Activated effector memory CD4-positive, alpha-beta T cell treated with Interleukin-2 at 50 U/mL for 16 hours (primary cell): ENCODE measurements at regions not wholly inside any gene's neighbourhood (a gene's known extent, or its start where the extent isn't known, plus 50 kb on each side); places are given as distances from the start of the nearest gene placed in this dataset.
"Not testable (repeated sequence)": the region's sequence is repeated elsewhere in the genome, so short reads cannot be mapped to it uniquely, and the experiment has no call there.

Source experiments
- DNase-seq: peaks from one replicate; pipeline ENCODE4 v3.0.0-alpha.2; 2020

DNA sequence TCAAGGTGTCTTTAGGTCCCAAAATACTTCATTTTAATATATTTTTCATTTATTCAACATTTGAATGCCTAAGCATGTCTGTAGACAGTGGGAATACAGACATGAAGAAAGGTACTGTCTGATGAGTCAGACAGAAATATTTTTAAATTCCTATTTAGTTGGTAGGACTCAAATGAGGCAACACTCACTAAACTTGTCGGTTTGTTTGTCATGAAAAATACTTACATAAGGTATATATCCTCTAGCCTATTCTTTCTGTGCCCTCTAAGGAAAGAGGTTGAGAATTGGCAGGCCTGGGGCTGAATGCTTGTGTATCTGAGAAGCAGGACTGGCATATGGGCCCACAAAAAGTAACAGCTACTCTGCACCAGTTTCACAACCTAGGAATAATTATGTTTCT, 423.6 kb upstream of the MDFIC2 start:
- no peak for DNase-seq

- DNase-seq, result no peak
Observed at GRCh38 chr3:70734756-70735155, 422.3 kb upstream of the MDFIC2 start.

DNA sequence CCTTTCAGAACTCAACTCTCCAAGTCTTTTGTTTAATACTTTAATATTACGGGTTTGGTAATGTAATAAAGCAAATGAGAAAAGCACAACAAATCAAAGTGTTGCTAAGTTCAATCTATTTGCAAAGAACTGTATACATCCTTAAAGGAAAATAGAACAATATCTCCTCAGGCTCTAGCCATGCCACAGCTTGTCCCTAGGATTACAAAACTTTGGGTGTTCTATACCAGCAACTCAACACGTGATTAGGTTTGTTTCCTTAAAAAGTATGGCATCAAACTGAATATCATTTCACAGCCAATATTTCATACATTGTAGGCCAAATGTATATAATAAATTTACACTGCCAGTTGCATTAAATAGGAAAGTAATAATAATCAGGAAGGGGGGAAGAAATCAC, 418.6 kb upstream of the MDFIC2 start:
- no peak for DNase-seq

DNA sequence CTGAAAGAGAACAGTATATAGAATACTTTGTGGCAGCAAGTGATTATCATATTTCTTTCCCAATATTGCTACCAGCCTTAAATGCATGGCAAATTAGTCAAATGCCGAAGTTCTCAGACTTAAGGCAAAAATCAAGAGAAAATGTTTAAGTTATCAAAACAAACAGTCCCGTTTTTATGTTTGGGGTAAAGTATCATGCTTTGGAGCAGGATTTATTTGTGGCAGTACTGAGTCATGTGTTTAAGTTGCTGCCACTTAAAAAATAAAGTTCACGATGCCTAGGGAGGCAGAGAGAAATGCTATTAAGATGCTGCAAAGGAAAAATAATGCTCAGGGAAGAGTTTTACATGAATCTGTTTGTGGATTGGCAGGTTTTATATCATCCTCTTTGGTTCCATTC, 417.4 kb upstream of the MDFIC2 start:
- no peak for DNase-seq

GRCh38 chr3:70728311-70728710, 415.9 kb upstream of the MDFIC2 start:
- DNase-seq, result no peak

- DNase-seq, result no peak
Observed at GRCh38 chr3:70726961-70727360, 414.5 kb upstream of the MDFIC2 start.

GRCh38 chr3:70726096-70726938, 413.9 kb upstream of the MDFIC2 start:
- DNase-seq, result no peak

DNA sequence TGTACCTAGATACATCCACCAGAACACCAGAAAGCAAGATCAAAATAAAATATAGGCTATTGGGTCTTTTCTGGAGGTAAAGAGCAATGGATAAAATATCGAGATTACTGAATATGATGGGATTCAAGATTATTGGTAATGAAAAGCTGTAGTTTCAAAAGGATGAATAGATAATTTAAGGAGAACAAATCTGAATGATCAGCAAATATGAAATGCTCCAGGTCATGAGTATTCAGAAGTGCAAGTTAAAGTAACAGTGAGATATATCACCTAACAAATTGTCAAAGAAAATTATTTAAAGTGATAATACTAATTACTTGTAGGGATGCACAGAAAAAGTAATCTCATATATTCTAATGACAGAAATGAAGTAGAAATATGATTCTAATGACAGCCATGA, 409.6 kb upstream of the MDFIC2 start:
- DNase-seq, result no peak

GRCh38 chr3:70716832-70717231, 404.4 kb upstream of the MDFIC2 start:
- DNase-seq, result no peak

GRCh38 chr3:70712449-70713082, 400.1 kb upstream of the MDFIC2 start:
- no peak for DNase-seq

DNA sequence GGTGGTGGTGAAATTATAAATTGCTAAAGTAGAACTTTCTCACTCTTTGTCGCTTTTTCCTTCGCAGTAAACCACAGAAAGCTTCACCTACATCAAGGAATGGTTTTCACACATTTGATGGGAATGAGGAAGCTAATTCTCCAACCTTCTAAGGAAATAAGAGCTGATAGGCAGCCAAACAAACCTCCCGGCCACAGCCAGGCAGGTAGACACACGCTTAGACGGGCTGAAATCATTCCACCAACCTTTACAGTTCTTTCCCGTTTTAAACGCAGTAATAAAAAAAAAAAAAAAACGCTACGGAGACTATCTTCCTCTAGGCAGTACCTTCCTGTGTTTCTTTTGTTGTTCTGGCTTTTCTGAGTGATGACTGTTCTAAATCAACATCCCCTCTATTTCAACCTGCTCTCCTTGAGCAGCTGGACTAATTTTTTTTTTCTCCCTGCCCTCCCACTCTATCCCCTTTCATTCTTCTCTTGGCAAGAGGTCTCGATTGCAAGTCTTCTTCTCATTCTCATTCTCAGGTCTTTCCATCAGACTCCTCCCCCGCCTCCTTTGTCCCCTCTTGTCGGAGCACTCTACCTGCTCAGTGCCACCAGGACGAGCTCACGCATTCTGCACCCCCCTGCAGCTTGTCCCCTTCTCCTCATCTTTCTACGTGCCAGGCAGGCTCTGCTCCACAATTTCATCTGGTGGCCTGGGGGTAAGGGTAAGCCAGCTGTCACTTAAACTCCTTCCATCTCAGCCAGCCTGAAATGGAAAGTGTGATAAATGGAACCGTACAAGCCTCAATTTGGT, 391.1 kb upstream of the MDFIC2 start:
- DNase-seq, result no peak

GRCh38 chr3:70702132-70702531, 389.7 kb upstream of the MDFIC2 start:
- no peak for DNase-seq

DNA sequence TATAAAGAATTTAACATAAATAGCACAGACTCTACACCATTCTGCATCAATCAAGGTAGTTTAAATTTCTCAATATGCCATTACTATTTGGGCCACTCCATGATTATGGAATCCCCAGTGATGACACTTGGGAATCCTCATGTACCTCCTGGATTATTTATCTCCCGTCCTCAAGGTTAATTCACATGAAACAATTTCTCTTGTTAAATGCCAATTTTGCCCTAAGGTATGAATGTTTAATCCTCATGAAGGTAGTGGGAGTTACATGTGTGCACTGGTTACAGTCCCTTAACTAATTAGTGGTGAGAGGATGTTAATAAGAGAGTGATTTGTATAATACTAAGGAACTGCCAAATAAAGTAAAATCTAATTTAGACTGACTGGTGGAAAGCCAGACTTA, 372.3 kb upstream of the MDFIC2 start:
- no peak for DNase-seq

DNA sequence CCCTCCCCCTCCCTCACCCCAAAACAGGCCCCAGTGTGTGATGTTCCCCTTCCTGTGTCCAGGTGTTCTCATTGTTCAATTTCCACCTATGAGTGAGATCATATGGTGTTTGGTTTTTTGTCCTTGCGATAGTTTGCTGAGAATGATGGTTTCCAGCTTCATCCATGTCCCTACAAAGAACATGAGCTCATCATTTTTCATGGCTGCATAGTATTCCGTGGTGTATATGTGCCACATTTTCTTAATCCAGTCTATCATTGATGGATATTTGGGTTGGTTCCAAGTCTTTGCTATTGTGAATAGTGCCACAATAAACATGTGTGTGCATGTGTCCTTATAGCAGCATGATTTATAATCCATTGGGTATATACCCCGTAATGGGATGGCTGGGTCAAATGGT, 363.4 kb upstream of the MDFIC2 start:
- DNase-seq, result not testable (repeated sequence)

GRCh38 chr3:70658513-70659310, 346.3 kb upstream of the MDFIC2 start:
- DNase-seq, result no peak

DNA sequence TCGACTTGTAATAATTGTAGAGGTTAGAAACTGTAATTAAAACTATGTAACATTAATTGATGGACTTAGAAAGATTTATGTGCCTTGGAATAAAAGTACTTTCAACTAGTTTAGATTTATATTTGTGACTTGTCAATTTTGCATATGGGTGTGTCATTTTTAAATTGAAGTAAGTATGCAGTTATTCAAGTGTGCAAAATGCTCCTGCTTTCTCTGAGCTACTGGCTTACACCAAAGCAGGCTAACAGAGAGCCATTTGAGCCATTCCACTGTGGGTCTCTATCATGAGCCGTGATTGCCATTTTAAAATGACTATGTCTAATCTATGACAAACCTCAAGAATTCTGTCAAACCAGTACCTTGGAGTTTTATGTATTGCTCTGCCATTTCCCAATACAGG, 345.0 kb upstream of the MDFIC2 start:
- DNase-seq, result no peak

DNA sequence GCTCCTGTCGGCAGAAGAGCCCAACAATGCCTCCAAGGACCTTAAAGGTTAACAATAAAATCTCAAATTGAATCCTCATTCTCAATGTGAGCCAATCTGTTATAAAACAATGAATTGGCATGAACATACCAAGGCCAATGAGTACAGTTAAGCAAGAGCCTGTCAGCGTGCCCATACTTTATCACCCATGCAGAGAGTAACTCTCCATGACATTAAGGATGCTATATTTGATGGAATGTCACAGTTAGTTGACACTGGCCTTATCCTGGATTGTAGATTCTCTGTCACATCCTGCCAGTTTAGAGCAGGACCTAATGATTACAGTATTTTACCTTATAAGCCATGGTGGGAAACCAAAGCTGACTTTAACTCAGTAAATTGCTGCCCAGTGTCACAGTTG, 335.4 kb upstream of the MDFIC2 start:
- no peak for DNase-seq

DNA sequence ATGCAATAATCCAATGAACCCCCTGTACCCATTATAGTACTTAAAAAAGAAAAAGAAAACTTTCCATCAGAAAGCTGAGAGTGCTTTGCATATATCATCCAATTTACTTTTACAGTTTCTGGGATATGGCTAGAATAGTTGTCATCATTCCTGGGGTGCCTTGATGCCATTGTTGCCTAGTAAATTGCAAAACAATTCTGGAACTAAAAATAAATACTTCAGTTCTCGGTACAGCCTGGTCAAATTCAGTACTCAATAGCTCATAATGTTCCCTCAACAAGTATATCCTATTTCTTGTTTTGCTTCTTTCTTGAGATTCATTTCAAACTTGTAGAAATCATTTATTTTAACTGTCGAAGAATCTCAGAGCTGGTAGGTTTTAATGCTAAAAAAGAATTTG, 334.7 kb upstream of the MDFIC2 start:
- no peak for DNase-seq

DNA sequence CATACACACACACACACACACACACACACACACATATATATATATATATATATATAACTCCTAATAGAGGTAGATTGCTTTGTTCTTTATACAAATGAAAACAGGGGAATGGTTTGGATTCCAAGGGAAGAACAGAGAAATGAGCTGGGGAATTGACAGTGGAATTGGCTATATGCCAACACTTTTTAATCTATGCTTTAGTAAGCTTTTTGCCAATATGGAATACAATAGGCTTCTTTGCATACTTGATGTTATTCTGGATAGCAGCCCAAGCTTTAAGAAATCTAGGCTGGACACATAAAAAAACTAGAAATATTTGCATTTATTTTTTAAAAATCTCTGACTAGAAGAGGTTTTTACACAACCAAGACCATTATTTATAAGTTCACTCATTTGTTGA, 334.2 kb upstream of the MDFIC2 start:
- no peak for DNase-seq

DNA sequence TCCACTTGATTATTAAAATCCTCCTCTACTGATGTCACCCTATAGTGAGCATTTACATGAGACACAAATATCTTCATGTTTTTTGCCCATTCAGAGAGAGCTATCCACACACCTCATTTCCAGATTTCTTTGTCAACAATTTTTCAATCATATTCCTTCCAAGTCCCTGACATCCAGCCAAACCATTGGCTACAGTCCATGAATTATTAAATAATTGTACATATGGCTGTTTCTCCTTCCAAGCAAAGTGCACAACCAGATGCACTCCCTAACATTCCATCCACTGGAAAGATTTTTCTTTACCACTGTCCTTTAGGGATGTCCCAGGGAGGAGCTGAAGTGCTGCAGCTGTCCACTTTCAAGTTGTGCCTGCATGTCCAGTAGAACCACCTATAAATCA, 328.0 kb upstream of the MDFIC2 start:
- DNase-seq, result no peak

GRCh38 chr3:70635301-70635700, 322.9 kb upstream of the MDFIC2 start:
- DNase-seq, result no peak

GRCh38 chr3:70631716-70632307, 319.4 kb upstream of the MDFIC2 start:
- no peak for DNase-seq

GRCh38 chr3:70621451-70621850, 309.0 kb upstream of the MDFIC2 start:
- DNase-seq, result no peak
